AG04449 (cell line): ENCODE measurements at regions not wholly inside any gene's neighbourhood (a gene's known extent, or its start where the extent isn't known, plus 50 kb on each side); places are given as distances from the start of the nearest gene placed in this dataset.

ENCODE experiments used
- CTCF ChIA-PET: fragments of 350-600 bp; formaldehyde crosslinking; extraction: SDS; loops from one replicate; lab custom pipeline; 2021; ENCODE audit warnings: antibody characterized with exemption; lab: Yijun Ruan, JAX
- POLR2A ChIA-PET: fragments of 400-600, 350-600 bp; formaldehyde crosslinking; extraction: SDS; loops from one replicate; lab custom pipeline; 2020; ENCODE audit warnings: antibody characterized with exemption, inconsistent platforms; lab: Yijun Ruan, JAX
- DNase-seq: peaks from one replicate; pipeline ENCODE4 v3.0.0-alpha.2; 2010; ENCODE audit warnings: low read depth, low spot score
- H3K4me3 ChIP-seq: 2 replicates; pipeline ENCODE4 v1.5.1; 2011; ENCODE audit warnings: low read depth, mild to moderate bottlenecking, control low read depth, low read length
- TF ChIP-seq, protein P1 (sequence below): IDR thresholded peaks from one replicate; pipeline ENCODE4 v1.5.1; 2011; ENCODE audit warnings: mild to moderate bottlenecking, moderate library complexity, low read length, control low read depth, inconsistent platforms; ENCODE audit not compliant: insufficient read depth; ENCODE audit errors: missing control alignments

DNA sequence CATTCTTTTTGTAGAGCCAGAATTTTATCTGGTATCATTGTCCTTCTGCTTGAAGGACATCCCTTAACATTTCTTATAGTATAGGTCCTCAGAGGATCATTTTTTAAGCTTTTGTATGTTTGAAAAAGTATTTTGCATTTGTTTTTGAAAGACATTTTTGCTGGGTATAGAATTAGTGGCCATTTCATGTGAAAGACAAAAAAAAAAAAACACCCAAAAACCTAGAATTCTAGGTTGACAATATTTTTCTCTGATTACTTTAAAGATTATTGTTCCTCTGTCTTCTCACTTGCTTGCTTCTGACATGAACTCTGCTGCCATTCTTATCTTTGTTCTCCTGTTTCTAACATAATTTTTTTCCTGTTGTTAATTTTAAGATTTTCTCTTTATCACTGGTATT lies 75.7 kb upstream of the SLC22A16 start:
- ChIA-PET CTCF (interaction anchor here (0.9 to 1.3 kb wide), 2 partner anchors 8 to 10 kb away, joined by 3 to 4 read pairs; no protein-coding TSS in a partner anchor), POLR2A (no interaction called here)
- TF ChIP-seq, protein P1, sequence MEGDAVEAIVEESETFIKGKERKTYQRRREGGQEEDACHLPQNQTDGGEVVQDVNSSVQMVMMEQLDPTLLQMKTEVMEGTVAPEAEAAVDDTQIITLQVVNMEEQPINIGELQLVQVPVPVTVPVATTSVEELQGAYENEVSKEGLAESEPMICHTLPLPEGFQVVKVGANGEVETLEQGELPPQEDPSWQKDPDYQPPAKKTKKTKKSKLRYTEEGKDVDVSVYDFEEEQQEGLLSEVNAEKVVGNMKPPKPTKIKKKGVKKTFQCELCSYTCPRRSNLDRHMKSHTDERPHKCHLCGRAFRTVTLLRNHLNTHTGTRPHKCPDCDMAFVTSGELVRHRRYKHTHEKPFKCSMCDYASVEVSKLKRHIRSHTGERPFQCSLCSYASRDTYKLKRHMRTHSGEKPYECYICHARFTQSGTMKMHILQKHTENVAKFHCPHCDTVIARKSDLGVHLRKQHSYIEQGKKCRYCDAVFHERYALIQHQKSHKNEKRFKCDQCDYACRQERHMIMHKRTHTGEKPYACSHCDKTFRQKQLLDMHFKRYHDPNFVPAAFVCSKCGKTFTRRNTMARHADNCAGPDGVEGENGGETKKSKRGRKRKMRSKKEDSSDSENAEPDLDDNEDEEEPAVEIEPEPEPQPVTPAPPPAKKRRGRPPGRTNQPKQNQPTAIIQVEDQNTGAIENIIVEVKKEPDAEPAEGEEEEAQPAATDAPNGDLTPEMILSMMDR, result no peak
- no peak for DNase-seq
- H3K4me3 ChIP-seq, result no peak overlapping the region

DNA sequence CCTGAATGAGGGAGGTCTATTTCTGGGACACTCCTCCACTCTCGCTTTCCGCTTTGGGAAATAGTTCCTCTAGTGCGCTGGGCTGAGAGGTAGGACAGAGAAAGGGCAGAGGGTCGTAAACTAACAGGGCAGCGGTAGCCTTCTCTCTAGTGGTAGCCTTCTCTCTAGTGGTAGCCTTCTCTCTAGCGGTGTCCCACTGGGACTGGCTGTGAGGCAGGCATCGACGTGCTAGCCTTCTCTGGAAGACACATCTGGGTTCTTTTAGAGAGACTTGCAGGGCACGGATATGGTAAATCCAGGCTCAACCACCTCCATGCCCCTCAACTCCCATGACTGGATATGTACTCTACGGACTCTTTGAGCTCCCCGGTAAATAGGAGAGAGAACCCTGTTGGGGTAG lies 74.7 kb upstream of the SLC22A16 start:
- TF ChIP-seq, protein P1, result no peak
- no peak overlapping the region for H3K4me3 ChIP-seq
- no peak for DNase-seq
- CTCF ChIA-PET, result interaction anchor here (1.3 kb wide), 1 partner anchor 9 kb away, joined by 4 read pairs; no protein-coding TSS in a partner anchor
- POLR2A ChIA-PET, result no interaction called here

DNA sequence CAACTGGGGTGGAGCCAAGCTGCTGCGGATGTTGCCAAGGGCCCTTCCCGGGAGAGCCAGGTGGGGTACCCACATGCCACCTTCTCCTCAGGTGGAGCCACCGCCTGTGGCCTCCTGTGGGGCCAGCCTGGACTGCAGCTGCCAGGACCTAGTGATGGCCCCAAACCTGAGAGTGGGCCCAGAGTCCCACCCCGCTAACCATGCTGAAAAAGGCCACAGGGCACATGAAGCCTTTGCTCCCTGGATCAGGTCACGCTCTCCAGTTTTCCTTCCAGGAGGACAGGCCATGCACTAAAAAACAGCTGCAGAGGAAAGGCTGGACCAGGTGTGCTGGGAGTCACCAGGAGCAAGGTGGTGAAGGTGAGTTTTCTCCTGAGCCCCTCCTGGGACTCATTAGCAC lies 73.9 kb upstream of the SLC22A16 start:
- ChIA-PET POLR2A (no interaction called here), CTCF (interaction anchor here (1.4 kb wide), 1 partner anchor 22 kb away, joined by 3 read pairs; no protein-coding TSS in a partner anchor)
- TF ChIP-seq, protein P1, result no peak
- DNase-seq, result no peak
- H3K4me3 ChIP-seq, result no peak overlapping the region

- TF ChIP-seq, protein P1, result no peak
- ChIA-PET CTCF (interaction anchor here (1.4 kb wide), 1 partner anchor 21 kb away, joined by 3 read pairs; no protein-coding TSS in a partner anchor), POLR2A (no interaction called here)
- H3K4me3 ChIP-seq, result no peak overlapping the region
- no peak for DNase-seq
These were observed 72.9 kb upstream of the SLC22A16 start for GRCh38 chr6:110549277-110549676.

GRCh38 chr6:110548110-110548847 lies 71.9 kb upstream of the SLC22A16 start:
- no peak for DNase-seq
- no peak overlapping the region for H3K4me3 ChIP-seq
- ChIA-PET CTCF (no interaction called here), POLR2A (no interaction called here)
- TF ChIP-seq, protein P1, result no peak

- CTCF ChIA-PET, result interaction anchor here (0.8 kb wide), 1 partner anchor 403 kb away, joined by 3 read pairs; no protein-coding TSS in a partner anchor
- DNase-seq, result no peak
- TF ChIP-seq, protein P1, result no peak
- H3K4me3 ChIP-seq, result 0 out of 2 replicates have a peak overlapping the region, but pooled peaks have one; percentile 15
- POLR2A ChIA-PET, result no interaction called here
These were observed 71.0 kb upstream of the SLC22A16 start for GRCh38 chr6:110547266-110547964.
